ENCODE measurements at regions not wholly inside any gene's neighbourhood (a gene's known extent, or its start where the extent isn't known, plus 50 kb on each side); places are given as distances from the start of the nearest gene placed in this dataset.

GRCh38 chr11:25298450-25298849, 801.6 kb downstream of the LUZP2 start:
- Histone ChIP-seq H3K27me3 (ENCODE audit: insufficient read depth, poor library complexity, severe bottlenecking) (no peaks in the 10 kb centered on the region), H3K4me3 (replicated peaks; ENCODE audit: insufficient read depth, low read length) (no peak overlapping the region), H3K27ac (replicated peaks) (no peak overlapping the region)
- no peak for DNase-seq (ENCODE audit: low read depth in 1 of 2, low spot score in 1 of 2)
- no peak for TF ChIP-seq SPI1 (IDR thresholded peaks at IDR 0.05; ENCODE audit: borderline replicate concordance, low read depth)
- TF ChIP-seq CTCF (IDR thresholded peaks at IDR 0.05; ENCODE audit: insufficient read depth, low read length), result no peak
- no peak for TF ChIP-seq REST (IDR thresholded peaks at IDR 0.05; ENCODE audit: insufficient replicate concordance, low read depth)
- TF ChIP-seq GABPA (IDR thresholded peaks at IDR 0.05; ENCODE audit: low read depth), result no peak
- TF ChIP-seq POLR2AphosphoS5 (IDR thresholded peaks at IDR 0.05; ENCODE audit: low read depth), result no peak

GRCh38 chr11:25309818-25310217, 813.0 kb downstream of the LUZP2 start:
- Histone ChIP-seq H3K27me3 (ENCODE audit: insufficient read depth, poor library complexity, severe bottlenecking) (no peaks in the 10 kb centered on the region), H3K27ac (replicated peaks) (no peak overlapping the region), H3K4me3 (replicated peaks; ENCODE audit: insufficient read depth, low read length) (no peak overlapping the region)
- TF ChIP-seq POLR2AphosphoS5 (IDR thresholded peaks at IDR 0.05; ENCODE audit: low read depth) (no peak), REST (IDR thresholded peaks at IDR 0.05; ENCODE audit: insufficient replicate concordance, low read depth) (no peak), GABPA (IDR thresholded peaks at IDR 0.05; ENCODE audit: low read depth) (no peak)
- no peak for DNase-seq (ENCODE audit: low read depth in 1 of 2, low spot score in 1 of 2)

GRCh38 chr11:25317216-25317615, 820.4 kb downstream of the LUZP2 start:
- no peak for DNase-seq (ENCODE audit: low read depth in 1 of 2, low spot score in 1 of 2)
- Histone ChIP-seq H3K27me3 (ENCODE audit: insufficient read depth, poor library complexity, severe bottlenecking) (no peaks in the 10 kb centered on the region), H3K4me3 (replicated peaks; ENCODE audit: insufficient read depth, low read length) (no peak overlapping the region), H3K27ac (replicated peaks) (no peak overlapping the region)
- TF ChIP-seq SPI1 (IDR thresholded peaks at IDR 0.05; ENCODE audit: borderline replicate concordance, low read depth) (no peak), POLR2AphosphoS5 (IDR thresholded peaks at IDR 0.05; ENCODE audit: low read depth) (no peak), CTCF (IDR thresholded peaks at IDR 0.05; ENCODE audit: insufficient read depth, low read length) (no peak), REST (IDR thresholded peaks at IDR 0.05; ENCODE audit: insufficient replicate concordance, low read depth) (no peak), GABPA (IDR thresholded peaks at IDR 0.05; ENCODE audit: low read depth) (no peak)

- Histone ChIP-seq H3K4me3 (replicated peaks; ENCODE audit: insufficient read depth, low read length) (no peak overlapping the region), H3K27me3 (ENCODE audit: insufficient read depth, poor library complexity, severe bottlenecking) (no peaks in the 10 kb centered on the region), H3K27ac (replicated peaks) (no peak overlapping the region)
- DNase-seq (ENCODE audit: low read depth in 1 of 2, low spot score in 1 of 2), result no peak
- TF ChIP-seq GABPA (IDR thresholded peaks at IDR 0.05; ENCODE audit: low read depth), result no peak
- no peak for TF ChIP-seq POLR2AphosphoS5 (IDR thresholded peaks at IDR 0.05; ENCODE audit: low read depth)
- TF ChIP-seq CTCF (IDR thresholded peaks at IDR 0.05; ENCODE audit: insufficient read depth, low read length), result no peak
- TF ChIP-seq SPI1 (IDR thresholded peaks at IDR 0.05; ENCODE audit: borderline replicate concordance, low read depth), result no peak
- no peak for TF ChIP-seq REST (IDR thresholded peaks at IDR 0.05; ENCODE audit: insufficient replicate concordance, low read depth)
Observed at GRCh38 chr11:25319127-25319526, 822.3 kb downstream of the LUZP2 start.
